Lung (tissue), 11 donors: ENCODE measurements at regions not wholly inside any gene's neighbourhood (a gene's known extent, or its start where the extent isn't known, plus 50 kb on each side); places are given as distances from the start of the nearest gene placed in this dataset.

Experiments used
- ATAC-seq: fragments of 200-7000 bp; cut with Tn5 transposase; one replicate; pipeline ENCODE4 v1.9.1; 2020; ENCODE audit warnings: moderate number of reproducible peaks; ENCODE audit not compliant: insufficient read depth, low FRiP score
- DNase-seq, 3 donors: peaks; one replicate each; pipeline ENCODE4 v3.0.0-alpha.2; 2013 to 2017
- H3K27ac ChIP-seq, 2 donors: one replicate each; pipeline ENCODE4 v1.5.1; 2013; ENCODE audit warnings: mild to moderate bottlenecking in 2 of 2, moderate library complexity in 2 of 2, control low read depth in 1 of 2, inconsistent platforms in 1 of 2, low read depth in 1 of 2, low read length in 1 of 2
- H3K27me3 ChIP-seq, 3 donors: one replicate each; pipeline ENCODE4 v1.5.1; 2013; ENCODE audit warnings: low read length in 2 of 3; ENCODE audit not compliant: control insufficient read depth in 3 of 3, insufficient read depth in 3 of 3
- H3K36me3 ChIP-seq, 4 donors: one replicate each; pipeline ENCODE4 v1.5.1; 2013; ENCODE audit warnings: low read length in 4 of 4, mild to moderate bottlenecking in 1 of 4, moderate library complexity in 1 of 4; ENCODE audit not compliant: control insufficient read depth in 4 of 4, insufficient read depth in 4 of 4
- H3K4me1 ChIP-seq, 5 donors: one replicate each; pipeline ENCODE4 v1.5.1; 2013; ENCODE audit warnings: low read length in 5 of 5, mild to moderate bottlenecking in 2 of 5, moderate library complexity in 1 of 5; ENCODE audit not compliant: control insufficient read depth in 5 of 5, insufficient read depth in 5 of 5
- H3K4me3 ChIP-seq: one replicate; pipeline ENCODE4 v1.5.1; 2013; ENCODE audit warnings: mild to moderate bottlenecking, control low read depth, moderate library complexity
- H3K9ac ChIP-seq, 2 donors: one replicate each; pipeline ENCODE4 v1.5.1; 2013; ENCODE audit warnings: low read length in 2 of 2, control low read depth in 1 of 2; ENCODE audit not compliant: insufficient read depth in 1 of 2
- H3K9me3 ChIP-seq, 4 donors: one replicate each; pipeline ENCODE4 v1.5.1; 2013; ENCODE audit warnings: low read length in 3 of 4, mild to moderate bottlenecking in 1 of 4, moderate library complexity in 1 of 4; ENCODE audit not compliant: control insufficient read depth in 4 of 4, insufficient read depth in 3 of 4
- CTCF ChIP-seq: IDR thresholded peaks from 2 replicates; pipeline ENCODE4 v1.5.1; 2012; ENCODE audit warnings: mild to moderate bottlenecking; ENCODE audit errors: control extremely low read depth, extremely low read depth
- WGBS, 2 donors: extraction: QIAGEN DNeasy Blood & Tissue Kit; methylation state at CpG; one replicate each; pipeline ENCODE4 v1.1.7; 2013; 5-methylcytosine and 5-hydroxymethylcytosine counted together
- donor health status: control.
- donor health status: control.
- donor health status: Bipolar disorder and iron deficiency.
- donor health status: healthy.
- donor health status: DM: yes; HTN: yes; CAD: no.

- H3K36me3 ChIP-seq = no peaks in the 10 kb centered on the region
- no peak for DNase-seq
- H3K27ac ChIP-seq = no peak overlapping the region
- H3K4me3 ChIP-seq = no peak overlapping the region
- no peak for ATAC-seq
- no peak for TF ChIP-seq CTCF
- no peak overlapping the region for H3K9ac ChIP-seq
- 76 to 87% methylated on average over 8 of the region's 8 CpGs for WGBS, 2 donors
- H3K27me3 ChIP-seq = no peaks in the 10 kb centered on the region
- no peaks in the 10 kb centered on the region for H3K4me1 ChIP-seq
- peaks cover 1 to 7% (median 5%) of the 10 kb centered on the region in 4 donors for H3K9me3 ChIP-seq
Observed at GRCh38 chr1:204742676-204743251, 57.2 kb upstream of the LRRN2 start.

- no peak overlapping the region for H3K4me3 ChIP-seq
- H3K4me1 ChIP-seq = no peaks in the 10 kb centered on the region
- 87 to 88% methylated on average over 7 of the region's 7 CpGs for WGBS, 2 donors
- H3K27ac ChIP-seq = no peak overlapping the region
- peaks cover 0 to 4% (median 1%) of the 10 kb centered on the region in 4 donors for H3K9me3 ChIP-seq
- DNase-seq (no peak), ATAC-seq (no peak)
- no peaks in the 10 kb centered on the region for H3K27me3 ChIP-seq
- no peak overlapping the region for H3K9ac ChIP-seq
- no peak for TF ChIP-seq CTCF
- H3K36me3 ChIP-seq = no peaks in the 10 kb centered on the region
Observed at GRCh38 chr1:204744107-204744779, 58.7 kb upstream of the LRRN2 start.

GRCh38 chr1:204746838-204747442 is 61.4 kb upstream of the LRRN2 start:
- Histone ChIP-seq H3K9me3 (peaks cover 0 to 5% (median 0%) of the 10 kb centered on the region in 4 donors), H3K27me3 (peaks cover 0 to under 1% (median 0%) of the 10 kb centered on the region in 3 donors), H3K9ac (no peak overlapping the region), H3K27ac (no peak overlapping the region), H3K4me1 (no peaks in the 10 kb centered on the region), H3K4me3 (no peak overlapping the region), H3K36me3 (no peaks in the 10 kb centered on the region)
- ATAC-seq (no peak), DNase-seq (peak in 2 of 3 donors; percentile 16 to 20)
- TF ChIP-seq CTCF = peak; percentile 52
